Ovary (tissue), 7 donors: ENCODE measurements at regions not wholly inside any gene's neighbourhood (a gene's known extent, or its start where the extent isn't known, plus 50 kb on each side); places are given as distances from the start of the nearest gene placed in this dataset.

ENCODE experiments used
- DNase-seq, 5 donors: peaks; one replicate each; pipeline ENCODE4 v3.0.0-alpha.2; 2019 to 2020
- H3K27ac ChIP-seq, 2 donors: fragments of 200-600 bp; one replicate each; pipeline versions ENCODE4 v1.5.1 to v1.8.0; 2019 to 2022
- H3K27me3 ChIP-seq: fragments of 200-600 bp; one replicate; pipeline ENCODE4 v1.8.0; 2022
- H3K36me3 ChIP-seq: fragments of 200-600 bp; sonication (generic); one replicate; pipeline ENCODE4 v1.5.1; 2019
- H3K4me1 ChIP-seq: one replicate; pipeline ENCODE4 v1.8.1; 2013; ENCODE audit warnings: mild to moderate bottlenecking, moderate library complexity; ENCODE audit not compliant: insufficient read depth
- H3K4me3 ChIP-seq: fragments of 200-600 bp; sonication (generic); one replicate; pipeline ENCODE4 v1.5.1; 2017
- H3K9me3 ChIP-seq, 2 donors: fragments of 200-600 bp in 1 of 2; sonication (generic) in 1 of 2; one replicate each; pipeline versions ENCODE4 v1.5.1 to v1.8.1; 2013 to 2019; ENCODE audit warnings: mild to moderate bottlenecking in 1 of 2, moderate library complexity in 1 of 2
- CTCF ChIP-seq, 3 donors: fragments of 450-650 bp in 2 of 3; fragments of 200-600 bp in 1 of 3; IDR thresholded peaks; one replicate each; pipeline versions ENCODE4 v1.5.1 to v1.8.0; 2016 to 2022; ENCODE audit warnings: antibody characterized with exemption in 3 of 3, mild to moderate bottlenecking in 1 of 3
- EP300 ChIP-seq: sonication (generic); formaldehyde crosslinking; IDR thresholded peaks from one replicate; pipeline ENCODE4 v1.6.1; 2017; ENCODE audit warnings: antibody characterized with exemption
- POLR2A ChIP-seq: fragments of 450-650 bp; IDR thresholded peaks from one replicate; pipeline ENCODE4 v1.6.1; 2017; ENCODE audit warnings: antibody characterized with exemption, mild to moderate bottlenecking, moderate library complexity
- WGBS, 3 donors: extraction: QIAGEN DNeasy Blood & Tissue Kit in 1 of 3; methylation state at CpG; one replicate each; pipeline versions ENCODE4 v1.1.5 to v1.1.7; 2013 to 2017; 5-methylcytosine and 5-hydroxymethylcytosine counted together
- intact Hi-C, 4 donors: fragments of 100-400 bp; cut with DNase I; formaldehyde crosslinking; loops; one replicate each; pipeline versions ENCODE4 v1.11.0 to v1.15.1; 2022 to 2023
- donor health status: DM: no; HTN: no; CAD: no; lungs with moderate emphysema.
- donor health status: DM: no; HTN: no; CAD: no.
- donor health status: Bipolar disorder and iron deficiency.
- donor health status: DM: no; HTN: no; CAD: no.
- donor health status: DM: yes; HTN: yes; CAD: no.

DNA sequence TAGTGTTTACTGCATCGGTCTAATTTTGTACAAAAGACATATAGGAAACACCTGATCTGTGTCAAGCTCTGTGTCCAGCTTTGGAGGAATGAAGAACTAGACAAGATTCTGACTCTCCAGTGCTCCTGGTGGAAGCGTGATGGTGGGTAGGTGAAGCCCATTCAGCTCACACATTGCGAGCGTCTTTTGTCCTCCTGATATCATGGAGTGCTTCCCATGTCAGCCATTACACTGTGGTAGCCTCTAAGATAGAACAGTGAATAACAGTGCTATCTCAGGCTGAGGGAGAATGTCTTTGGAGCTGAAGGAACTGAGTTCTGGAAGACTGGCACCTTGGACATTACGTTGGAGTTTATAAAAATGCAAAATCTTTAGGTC is 350.2 kb downstream of the CYRIA start:
- H3K36me3 ChIP-seq, result no peaks in the 10 kb centered on the region
- H3K4me1 ChIP-seq, result peaks cover 2% of the 10 kb centered on the region
- 58 to 74% (median 74%) methylated on average over 5 of the region's 5 CpGs for WGBS, 3 donors
- TF ChIP-seq CTCF (IDR thresholded peaks at IDR 0.05), result no peak
- no peak for TF ChIP-seq POLR2A
- no peak for TF ChIP-seq EP300
- no peak overlapping the region for H3K27ac ChIP-seq
- DNase-seq, result no peak
- H3K9me3 ChIP-seq, result no peaks in the 10 kb centered on the region
- no peaks in the 10 kb centered on the region for H3K27me3 ChIP-seq
- no peak overlapping the region for H3K4me3 ChIP-seq
- intact Hi-C loops, result no loop called here

DNA sequence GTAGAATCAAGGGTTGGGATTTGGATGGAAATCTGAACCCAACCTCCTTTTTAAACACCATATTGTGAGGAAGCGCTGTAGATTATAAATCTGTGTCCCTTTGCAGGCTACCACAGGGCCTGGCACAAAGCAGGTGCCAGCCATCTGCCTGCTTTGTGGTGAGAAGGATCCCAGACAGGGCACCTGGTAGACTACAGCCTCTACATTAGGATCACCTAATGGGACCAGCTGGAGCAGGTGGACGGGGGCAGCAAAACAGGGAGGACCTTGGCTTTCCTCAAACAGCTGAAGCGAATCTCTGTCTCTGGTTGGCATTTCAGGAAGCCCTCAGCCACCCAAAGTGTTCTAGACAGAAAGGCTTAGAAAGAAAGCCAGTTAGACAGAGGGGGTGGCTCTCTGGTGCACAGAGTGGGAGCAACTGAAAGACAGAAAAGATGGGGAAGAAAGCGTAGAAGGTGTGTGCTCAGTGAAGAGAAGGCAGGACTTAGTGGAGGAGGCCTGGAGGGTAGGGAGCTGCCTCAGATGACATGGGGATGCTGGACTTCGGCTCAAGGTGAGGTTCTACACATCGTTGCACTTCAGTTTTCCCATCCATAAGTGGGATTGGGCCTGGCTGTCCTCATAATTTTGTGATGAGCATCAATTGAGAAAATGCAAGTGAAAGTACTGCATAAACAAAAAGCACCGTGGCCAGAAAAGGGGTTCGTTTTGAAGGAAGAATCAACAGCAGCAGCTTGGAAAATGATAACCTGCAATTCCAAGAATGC is 350.8 kb downstream of the CYRIA start:
- no peak for DNase-seq
- no peak for TF ChIP-seq EP300
- no peak for TF ChIP-seq POLR2A
- Histone ChIP-seq H3K9me3 (no peaks in the 10 kb centered on the region), H3K36me3 (no peaks in the 10 kb centered on the region), H3K27me3 (no peaks in the 10 kb centered on the region), H3K4me3 (no peak overlapping the region), H3K4me1 (peaks cover 2% of the 10 kb centered on the region), H3K27ac (no peak overlapping the region)
- intact Hi-C loops, result no loop called here
- WGBS, 3 donors, result 75 to 86% (median 77%) methylated on average over 8 of the region's 8 CpGs

GRCh38 chr2:16314001-16314400 is 351.6 kb downstream of the CYRIA start:
- Histone ChIP-seq H3K27ac (no peak overlapping the region), H3K4me3 (no peak overlapping the region), H3K27me3 (no peaks in the 10 kb centered on the region), H3K4me1 (no peaks in the 10 kb centered on the region), H3K9me3 (no peaks in the 10 kb centered on the region), H3K36me3 (no peaks in the 10 kb centered on the region)
- intact Hi-C loops, result no loop called here
- no peak for DNase-seq
- TF ChIP-seq CTCF (IDR thresholded peaks at IDR 0.05) (no peak), POLR2A (no peak), EP300 (no peak)
- 95 to 98% (median 96%) methylated on average over 1 of the region's 1 CpG for WGBS, 3 donors

DNA sequence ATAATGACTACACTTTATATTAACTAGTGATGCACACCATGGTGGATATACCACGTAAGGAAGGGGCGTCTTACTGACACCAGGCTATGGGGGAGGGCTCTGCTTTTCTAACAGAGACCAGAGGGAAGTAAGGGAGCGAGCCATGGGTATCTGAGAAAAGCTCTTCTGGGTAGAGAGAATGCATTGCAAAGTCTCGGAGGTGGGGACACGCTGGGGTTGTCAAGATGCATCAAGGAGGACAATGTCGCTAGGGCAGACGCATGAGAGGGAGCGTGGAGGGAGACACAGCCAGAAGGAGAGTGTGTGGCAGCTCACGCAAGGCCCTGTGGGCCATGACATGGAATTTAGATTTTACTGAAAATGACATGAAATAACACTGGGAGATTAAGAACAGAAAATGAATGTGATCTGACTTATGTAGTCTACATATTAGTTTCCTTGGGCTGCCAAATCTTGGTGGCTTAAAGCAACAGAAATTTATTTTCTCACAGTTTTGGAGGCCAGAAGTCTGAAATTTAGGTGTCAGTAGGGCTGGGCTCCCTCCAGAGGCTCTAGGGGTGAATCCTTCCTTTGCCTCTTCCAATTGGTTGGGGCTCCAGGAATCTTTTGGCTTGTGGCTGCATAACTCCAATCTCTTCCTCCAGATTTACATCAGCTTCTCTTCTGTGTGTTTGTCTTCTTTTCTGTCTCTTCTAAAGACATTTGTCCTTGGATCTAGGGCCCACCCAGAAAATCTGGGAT is 352.2 kb downstream of the CYRIA start:
- Histone ChIP-seq H3K4me3 (no peak overlapping the region), H3K9me3 (no peaks in the 10 kb centered on the region), H3K4me1 (no peaks in the 10 kb centered on the region), H3K27me3 (no peaks in the 10 kb centered on the region), H3K27ac (no peak overlapping the region), H3K36me3 (no peaks in the 10 kb centered on the region)
- intact Hi-C loops, result no loop called here
- WGBS, 3 donors, result 93 to 97% (median 96%) methylated on average over 9 of the region's 9 CpGs
- DNase-seq, result no peak
- TF ChIP-seq CTCF (IDR thresholded peaks at IDR 0.05), result no peak
- TF ChIP-seq EP300, result no peak
- TF ChIP-seq POLR2A, result no peak

DNA sequence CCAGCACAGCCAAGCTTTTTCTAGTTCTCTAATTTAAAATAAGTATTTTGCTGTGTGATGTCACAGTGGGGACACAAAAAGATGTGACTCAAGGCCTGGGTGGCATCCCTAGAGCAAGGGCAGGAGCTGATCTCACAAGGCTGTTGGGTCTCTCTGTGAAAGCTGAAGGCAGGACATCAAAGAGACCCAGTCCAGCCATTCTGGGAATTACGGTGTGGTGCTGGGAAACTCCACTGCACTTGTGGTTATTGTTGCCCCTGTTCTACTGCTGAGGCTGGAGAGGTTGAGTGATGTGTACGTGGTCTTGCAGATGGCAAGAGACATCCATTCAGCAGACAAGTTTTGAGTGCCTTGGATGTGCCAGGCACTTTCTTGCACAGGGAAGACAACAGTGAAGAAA is 352.9 kb downstream of the CYRIA start:
- H3K27me3 ChIP-seq, result no peaks in the 10 kb centered on the region
- no peaks in the 10 kb centered on the region for H3K9me3 ChIP-seq
- no peak overlapping the region for H3K27ac ChIP-seq
- no peaks in the 10 kb centered on the region for H3K4me1 ChIP-seq
- no peak for DNase-seq
- TF ChIP-seq CTCF (IDR thresholded peaks at IDR 0.05) (no peak), POLR2A (no peak), EP300 (no peak)
- intact Hi-C loops, result no loop called here
- H3K36me3 ChIP-seq, result no peaks in the 10 kb centered on the region
- WGBS, 3 donors, result 93 to 100% (median 94%) methylated on average over 2 of the region's 2 CpGs
- no peak overlapping the region for H3K4me3 ChIP-seq
